Activated gamma-delta T cell treated with Interleukin-2 at 50 U/mL for 16 hours (primary cell): ENCODE measurements at regions not wholly inside any gene's neighbourhood (a gene's known extent, or its start where the extent isn't known, plus 50 kb on each side); places are given as distances from the start of the nearest gene placed in this dataset.
A peak's percentile ranks its signal among the peaks of the same experiment; 100 is the strongest.
"Not testable (repeated sequence)": the region's sequence is repeated elsewhere in the genome, so short reads cannot be mapped to it uniquely, and the experiment has no call there.

Source experiments
- DNase-seq: peaks from one replicate; pipeline ENCODE4 v3.0.0-alpha.2; 2020

DNA sequence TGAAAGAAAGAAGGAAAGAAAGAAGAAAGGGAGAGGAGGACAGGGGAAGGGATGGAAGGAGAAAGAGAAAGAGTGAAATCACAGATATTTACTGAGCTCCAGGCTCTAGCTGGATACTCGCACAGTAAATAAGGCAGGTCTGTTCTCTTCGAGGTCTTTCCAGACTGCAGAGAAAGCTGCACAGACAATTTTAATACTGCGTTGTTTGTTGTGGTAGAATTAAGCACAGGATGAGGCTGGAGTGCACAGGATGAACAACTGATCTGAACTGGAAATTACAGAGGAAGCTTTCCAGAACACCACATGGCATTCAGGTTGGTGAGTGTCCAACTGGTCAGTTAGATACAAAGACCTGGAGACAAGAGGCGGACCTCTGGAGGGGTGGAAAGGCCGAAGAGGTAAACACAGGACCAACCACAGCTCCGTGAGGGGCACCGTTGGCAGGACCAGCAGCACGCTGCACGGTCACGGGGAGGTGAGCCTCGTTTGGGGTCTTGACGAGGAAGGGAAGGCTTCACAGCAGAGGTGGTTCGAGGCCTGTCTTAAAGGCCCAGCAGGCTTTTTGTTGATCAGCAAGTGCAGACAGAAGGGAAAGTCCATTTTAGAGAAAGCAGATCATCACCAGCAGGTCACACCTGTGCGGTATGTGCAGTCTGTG, 121.7 kb downstream of the ATP6V0E2 start:
- DNase-seq: not testable (repeated sequence)

DNA sequence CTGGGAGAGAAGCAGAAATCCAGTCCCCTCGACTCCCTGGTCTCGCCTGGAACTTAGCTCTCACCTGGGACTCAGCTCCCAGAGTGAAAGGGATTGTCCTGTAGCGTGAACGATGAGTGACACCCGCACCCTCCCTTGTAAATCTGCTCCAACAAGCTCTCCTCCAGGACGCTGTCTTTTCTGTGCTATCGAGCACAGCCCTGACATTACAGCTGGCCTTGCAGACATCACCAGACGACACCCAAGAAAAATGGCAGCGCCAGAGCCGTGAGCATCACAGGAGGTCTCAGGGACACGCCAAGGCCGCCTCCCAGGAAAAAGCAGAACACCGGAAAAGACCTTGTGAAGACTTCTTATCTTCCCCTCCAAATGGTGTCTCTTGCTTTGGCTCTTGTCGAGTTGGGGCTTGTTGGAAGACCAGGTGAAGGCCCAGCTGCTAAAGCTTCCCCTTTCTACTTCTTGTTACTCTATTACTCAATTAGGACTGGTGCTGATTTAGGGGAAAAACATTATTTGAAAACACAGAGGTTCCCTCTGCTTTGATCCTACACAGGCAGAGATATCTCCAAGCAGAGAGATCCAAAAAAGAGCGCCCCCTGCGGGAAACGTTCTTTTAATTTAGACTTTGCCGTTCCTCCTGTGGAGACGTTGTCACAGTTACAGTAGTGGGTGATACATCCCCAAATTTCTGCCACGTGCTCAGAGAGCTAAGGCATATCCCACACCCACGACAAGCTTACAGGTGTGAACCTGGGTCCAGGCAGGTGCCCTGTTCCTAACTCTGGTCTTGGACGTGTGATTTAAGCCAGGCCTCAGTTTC, 127.2 kb downstream of the ATP6V0E2 start:
- DNase-seq: peak; percentile 4

DNA sequence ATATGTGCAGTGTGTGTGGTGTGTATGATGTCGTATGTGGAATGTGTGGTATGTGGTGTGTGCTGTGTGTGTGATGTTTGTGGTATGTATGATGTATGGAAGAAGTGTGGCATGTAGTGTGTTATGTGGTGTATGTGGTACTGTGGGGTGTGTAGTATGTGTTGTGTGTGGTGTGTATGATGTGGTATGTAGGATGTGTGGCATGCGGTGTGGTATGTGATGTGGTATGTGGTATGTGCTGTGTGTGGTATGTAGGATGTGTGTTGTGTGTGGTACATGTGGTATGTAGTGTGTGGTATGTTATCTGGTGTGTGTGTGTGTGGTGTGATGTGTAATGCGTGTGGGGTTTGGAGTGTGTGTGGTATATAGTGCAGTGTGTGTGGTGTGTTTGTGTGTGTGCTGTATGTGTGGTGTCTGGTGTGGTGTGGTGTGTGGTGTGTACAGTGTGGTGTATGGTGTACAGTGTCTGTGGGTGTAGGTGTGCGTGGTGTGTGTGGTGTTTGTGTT, 129.6 kb downstream of the ATP6V0E2 start:
- no peak for DNase-seq

DNA sequence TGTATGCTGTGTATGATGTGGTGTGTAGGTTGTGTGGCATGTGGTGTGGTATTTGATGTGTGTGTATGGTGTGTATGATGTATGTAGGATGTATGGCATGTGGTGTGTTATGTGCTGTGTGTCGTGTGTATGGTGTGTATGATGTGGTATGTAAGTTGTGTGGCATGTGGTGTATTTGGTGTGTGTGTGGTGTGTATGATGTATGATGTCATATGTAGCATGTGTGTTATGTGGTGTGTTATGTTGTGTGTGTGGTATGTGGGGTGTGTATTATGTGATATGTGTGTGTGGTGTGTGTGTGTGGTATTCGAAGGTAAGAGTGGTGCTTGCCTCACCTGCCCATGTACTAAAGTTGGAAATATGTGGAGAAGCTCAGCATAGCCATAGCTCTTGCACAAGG, 130.2 kb downstream of the ATP6V0E2 start:
- not testable (repeated sequence) for DNase-seq

DNA sequence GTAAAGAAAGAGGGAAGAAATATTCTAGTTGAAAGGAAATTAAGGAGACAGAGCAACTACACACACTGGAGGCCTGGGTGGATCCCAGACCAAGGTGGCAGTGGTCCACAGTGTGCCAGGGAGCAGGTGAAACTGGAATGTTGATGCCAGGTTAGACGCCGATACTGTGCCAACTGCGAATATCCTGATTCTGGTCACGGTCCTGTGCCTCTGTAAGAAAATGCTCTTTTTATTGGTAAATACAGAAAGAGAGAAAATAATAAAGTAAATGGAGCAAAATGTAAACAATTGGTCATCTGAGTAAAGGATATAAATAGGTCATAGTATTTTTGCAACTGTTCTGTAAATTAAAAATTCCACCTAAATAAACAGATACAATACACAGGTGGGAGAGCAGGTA, 131.1 kb downstream of the ATP6V0E2 start:
- not testable (repeated sequence) for DNase-seq

DNA sequence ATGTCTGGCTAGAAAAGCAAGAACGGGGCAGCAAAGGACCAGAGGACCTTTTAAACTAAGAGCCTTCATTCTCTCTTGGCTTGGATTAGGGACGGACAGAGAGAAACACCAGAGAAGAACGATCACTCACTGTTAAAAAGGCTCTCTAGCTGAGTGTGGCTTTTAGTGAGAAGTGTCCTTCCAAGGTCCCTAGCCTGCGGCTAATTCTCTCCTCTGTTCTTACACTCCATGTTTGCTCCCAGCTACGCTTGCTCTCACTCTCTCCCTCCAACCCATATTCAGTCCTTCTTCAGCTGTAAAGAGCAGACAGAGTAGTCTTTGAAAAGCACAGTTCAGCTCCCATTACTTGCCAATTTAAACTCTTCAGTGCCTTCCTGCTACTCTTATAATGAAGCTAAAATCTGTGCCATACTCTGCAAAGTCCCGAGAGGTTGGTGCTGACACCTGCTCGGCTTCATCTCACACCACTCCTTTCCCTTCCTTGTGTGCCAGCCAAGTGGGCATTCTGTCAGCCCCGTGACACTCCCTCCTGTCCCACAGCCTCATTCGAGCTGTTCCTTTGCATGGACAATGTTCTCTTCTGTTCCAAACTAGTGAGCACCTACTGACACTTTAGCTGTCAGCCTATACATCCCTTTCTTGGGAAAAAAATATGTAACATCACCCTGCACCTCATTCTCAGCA, 136.0 kb downstream of the ATP6V0E2 start:
- not testable (repeated sequence) for DNase-seq

DNA sequence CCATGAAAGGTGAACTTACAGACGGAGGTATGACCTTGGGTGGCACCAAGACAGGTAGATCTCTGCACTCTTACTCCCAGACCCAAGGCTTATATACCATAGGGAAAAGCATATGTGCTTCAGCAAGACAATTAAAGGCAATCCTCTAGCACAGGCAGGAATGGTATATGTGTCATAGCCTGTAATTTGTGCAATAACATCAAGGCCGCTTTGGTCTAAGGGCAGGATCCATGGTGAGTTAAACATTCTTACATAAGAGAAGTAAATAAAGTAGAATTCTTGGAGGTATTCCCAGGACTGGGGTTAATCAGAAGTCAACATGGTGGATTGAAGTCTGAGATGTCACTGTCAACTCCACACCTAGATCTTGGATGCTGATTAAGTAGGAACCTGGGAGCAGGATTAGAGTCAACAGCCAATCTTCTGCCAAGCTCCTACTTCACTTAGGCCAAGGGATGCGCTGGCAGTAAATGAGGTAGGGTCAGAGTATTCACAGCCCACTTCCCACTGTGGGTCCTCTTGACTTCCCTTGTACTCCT, 143.0 kb downstream of the ATP6V0E2 start:
- DNase-seq: not testable (repeated sequence)

DNA sequence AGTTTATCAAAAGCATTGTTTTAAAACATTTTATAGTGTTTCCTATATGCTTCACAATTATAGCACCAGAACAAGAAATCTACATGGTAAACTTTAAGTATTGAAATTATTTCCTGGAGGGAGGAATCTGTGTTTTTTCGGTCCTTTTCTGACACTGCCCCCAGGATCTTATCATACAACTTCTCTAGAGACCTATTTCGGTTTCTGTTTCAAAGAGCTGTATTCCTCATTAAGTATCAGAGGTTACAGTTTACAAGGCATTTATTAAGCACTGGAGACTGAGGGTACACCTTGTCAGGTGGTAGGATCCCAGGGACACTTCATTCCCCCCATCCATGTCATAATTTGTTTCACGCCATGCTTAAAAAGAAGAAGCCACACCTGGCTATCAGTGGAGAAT, 146.4 kb downstream of the ATP6V0E2 start:
- not testable (repeated sequence) for DNase-seq

DNA sequence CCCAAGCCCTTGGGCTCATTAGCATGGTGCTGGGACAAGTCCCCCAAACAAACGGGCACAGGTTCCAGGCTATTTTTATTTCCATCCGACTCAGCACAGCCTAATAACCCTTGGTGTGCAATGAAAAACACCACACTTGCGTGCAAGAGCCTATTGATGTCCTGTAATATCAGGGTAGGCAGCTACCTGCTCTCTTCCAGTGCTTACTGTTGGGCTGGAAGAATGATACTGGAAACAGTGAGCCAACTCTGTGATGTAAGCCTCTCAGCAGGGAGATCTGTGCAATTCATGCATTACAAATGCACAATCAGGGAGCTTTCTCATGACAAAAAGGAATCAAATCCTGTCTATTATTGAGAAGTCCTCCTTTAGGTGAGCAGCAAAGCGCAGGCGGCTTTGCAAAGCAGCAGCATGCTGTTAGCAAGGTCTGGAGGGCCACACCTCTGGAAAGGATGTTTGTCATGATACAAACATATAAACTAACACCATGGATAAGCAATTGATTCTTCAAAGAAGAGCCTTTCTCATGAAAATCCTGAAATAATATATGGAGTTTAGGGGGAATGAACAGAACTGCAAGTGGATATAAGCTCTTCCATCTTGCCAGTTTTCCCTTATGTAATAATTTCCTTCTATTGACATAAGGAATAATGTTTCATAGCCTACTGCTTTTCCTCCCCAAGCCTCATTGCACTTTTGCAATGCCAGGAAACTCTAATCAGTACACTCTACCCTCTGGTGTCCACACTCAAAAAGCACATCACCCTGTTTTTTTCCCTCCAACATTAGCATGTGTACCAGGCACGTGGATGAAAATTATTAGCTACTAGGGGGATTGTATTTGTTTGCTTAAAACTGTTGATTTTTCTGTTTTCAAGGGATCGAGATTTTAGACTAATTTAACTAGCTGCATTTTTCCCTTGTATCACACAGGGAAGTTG, 151.1 kb downstream of the ATP6V0E2 start:
- not testable (repeated sequence) for DNase-seq

DNA sequence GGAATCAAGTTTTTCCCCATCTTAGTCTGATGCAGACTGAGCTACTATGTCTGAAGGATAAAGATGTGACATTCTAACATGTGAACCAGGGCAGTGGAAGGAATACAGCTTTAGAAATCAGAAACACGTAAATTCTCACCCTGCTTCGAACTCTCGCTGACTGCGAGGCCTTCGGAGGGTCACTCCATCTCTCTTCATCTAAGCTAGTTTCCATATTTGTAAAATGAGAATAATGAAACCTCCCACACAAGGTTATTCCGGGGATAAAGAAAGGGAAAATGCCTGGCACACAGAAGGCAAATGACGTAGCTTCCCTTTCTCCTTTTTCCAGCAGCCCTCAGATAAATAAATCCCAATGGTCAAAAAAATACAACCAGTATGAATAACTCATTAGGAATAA, 152.0 kb downstream of the ATP6V0E2 start:
- not testable (repeated sequence) for DNase-seq

DNA sequence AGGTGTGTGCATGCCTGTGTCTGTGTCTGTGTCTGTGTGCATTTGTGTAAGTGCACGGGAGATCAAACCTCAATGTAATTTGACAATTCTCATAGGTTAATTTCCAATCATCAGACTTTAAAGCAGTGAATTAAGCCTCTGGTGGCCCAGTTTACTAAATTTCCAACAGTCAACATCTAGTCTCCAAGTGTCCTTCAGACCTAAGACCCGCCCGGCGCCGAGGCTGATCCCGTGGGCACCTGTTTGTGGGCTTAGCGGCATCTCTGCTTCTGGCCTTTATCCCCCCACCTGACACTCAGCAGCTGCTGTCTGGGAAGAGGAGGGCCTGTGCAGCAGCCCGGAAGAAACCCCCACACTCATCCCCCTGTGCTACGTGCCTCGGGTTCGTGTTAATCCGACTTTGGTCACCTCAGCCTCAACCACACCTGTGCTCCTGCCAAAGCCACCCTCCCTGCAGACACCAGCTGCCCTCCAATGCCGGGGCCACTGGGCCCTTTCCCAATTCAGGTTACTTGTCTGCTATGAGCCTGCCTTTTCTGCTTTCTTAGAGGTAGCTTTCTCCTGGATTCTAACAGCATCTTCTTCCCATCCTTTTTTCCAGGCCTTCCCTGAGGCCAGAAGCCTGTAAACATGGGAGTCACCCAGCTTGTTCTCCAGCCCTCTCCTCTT, 154.7 kb downstream of the ATP6V0E2 start:
- DNase-seq: not testable (repeated sequence)

DNA sequence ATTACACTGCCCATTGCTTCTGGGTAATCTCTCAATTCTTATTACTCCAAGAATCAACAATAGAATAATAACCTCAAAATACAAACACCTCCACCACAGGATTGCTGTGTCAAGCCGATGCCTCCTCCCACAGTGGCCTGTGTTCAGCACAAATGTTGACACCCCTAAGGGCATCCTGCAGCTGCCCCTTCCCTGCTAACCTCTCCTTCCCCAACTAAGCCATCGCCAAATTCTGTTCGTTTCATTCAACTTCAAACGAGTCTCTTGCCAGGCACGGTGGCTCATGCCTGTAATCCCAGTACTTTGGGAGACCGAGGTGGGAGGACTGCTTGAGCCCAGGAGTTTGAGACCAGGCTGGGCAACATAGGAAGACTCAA, 155.2 kb downstream of the ATP6V0E2 start:
- not testable (repeated sequence) for DNase-seq

DNA sequence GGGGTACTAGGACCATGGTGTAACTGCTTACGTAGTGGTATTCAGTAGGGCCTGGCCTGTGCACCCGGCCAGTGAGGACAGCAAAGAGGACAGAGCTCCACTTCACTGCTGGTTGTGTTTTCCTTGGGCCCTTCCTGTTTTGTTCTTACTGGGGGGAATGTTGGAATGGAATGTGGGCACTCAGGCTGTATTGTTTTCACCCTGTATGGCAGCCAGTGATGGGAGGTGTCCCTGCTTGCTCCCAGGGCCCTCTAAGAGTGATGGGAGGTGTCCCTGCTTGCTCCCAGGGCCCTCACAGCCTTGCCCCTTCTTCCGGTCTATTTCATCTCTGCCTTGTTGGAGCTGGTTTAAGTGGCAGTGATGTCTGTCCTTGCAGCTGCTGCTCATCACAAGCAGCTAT, 158.0 kb downstream of the ATP6V0E2 start:
- not testable (repeated sequence) for DNase-seq

DNA sequence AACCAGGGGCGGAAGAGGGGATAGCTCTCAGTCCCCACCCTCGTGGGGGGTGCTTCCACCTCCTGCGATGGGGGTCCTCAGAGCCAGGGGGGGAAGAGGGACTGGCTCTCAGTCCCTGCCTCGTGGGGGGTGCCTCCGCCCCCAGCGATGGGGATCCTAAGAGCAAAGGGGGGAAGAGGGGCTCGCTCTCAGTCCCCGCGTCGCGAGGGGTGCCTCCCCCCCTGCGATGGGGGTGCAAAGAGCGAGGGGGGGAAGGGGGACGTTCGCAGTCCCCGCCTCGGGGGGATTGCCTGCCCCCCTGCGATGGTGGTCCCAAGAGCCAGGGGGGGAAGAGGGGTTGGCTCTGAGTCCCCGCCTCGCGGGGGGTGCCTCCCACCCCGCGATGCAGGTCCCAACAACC, 159.9 kb downstream of the ATP6V0E2 start:
- not testable (repeated sequence) for DNase-seq

DNA sequence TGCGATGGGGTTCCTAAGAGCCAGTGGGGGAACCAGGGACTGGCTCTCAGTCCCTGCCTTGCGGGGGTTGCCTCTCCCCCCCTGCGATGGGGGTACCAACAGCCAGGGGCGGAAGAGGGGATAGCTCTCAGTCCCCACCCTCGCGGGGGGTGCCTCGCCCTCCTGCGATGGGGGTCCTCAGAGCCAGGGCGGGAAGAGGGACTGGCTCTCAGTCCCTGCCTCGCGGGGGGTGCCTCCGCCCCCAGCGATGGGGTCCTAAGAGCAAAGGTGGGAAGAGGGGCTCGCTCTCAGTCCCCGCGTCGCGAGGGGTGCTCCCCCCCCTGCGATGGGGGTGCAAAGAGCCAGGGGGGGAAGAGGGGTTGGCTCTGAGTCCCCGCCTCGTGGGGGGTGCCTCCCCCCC, 162.0 kb downstream of the ATP6V0E2 start:
- not testable (repeated sequence) for DNase-seq

DNA sequence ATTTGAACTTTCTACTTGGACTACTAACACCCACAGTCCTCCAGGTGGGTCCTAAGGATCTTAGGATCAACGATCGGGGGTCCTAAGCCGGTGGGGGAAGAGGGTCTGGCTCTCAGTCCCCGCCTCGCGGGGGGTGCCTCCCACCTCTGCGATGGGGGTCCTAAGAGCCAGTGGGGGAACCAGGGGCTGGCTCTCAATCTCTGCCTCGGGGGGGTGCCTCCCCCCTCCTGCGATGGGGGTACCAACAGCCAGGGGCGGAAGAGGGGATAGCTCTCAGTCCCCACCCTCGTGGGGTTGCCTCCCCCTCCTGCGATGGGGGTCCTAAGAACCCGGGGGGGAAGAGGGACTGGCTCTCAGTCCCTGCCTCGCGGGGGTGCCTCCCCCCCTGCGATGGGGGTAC, 165.3 kb downstream of the ATP6V0E2 start:
- not testable (repeated sequence) for DNase-seq

DNA sequence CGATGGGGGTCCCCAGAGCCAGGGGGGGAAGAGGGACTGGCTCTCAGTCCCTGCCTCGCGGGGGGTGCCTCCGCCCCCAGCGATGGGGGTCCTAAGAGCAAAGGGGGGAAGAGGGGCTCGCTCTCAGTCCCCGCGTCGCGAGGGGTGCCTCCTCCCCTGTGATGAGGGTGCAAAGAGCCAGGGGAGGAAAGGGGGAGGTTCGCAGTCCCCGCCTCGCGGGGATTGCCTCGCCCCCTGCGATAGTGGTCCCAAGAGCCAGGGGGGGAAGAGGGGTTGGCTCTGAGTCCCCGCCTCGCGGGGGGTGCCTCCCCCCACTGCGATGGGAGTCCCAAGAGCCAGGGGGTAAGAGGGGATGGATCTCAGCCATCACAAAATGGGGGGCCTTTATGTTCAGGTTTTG, 168.5 kb downstream of the ATP6V0E2 start:
- not testable (repeated sequence) for DNase-seq

DNA sequence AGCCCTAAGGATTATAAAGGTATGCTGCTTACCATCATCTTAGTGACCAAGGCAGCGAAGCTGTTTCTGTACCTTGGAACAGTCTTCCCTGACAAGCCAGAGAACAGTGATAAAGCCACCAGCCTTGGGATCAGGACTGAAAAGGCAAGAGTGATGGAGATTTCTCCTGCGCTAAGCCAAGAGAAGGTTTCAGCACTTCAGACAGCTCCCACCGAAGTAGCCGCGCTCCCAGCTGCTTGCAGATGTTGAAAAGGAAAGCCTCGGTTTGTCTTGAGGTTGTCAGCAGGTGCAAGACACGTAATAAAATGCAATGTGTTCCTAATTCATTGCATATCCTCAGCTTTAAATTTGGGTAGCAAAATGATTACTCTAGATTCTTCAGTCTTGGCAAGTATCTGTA, 171.0 kb downstream of the ATP6V0E2 start:
- DNase-seq: not testable (repeated sequence)

DNA sequence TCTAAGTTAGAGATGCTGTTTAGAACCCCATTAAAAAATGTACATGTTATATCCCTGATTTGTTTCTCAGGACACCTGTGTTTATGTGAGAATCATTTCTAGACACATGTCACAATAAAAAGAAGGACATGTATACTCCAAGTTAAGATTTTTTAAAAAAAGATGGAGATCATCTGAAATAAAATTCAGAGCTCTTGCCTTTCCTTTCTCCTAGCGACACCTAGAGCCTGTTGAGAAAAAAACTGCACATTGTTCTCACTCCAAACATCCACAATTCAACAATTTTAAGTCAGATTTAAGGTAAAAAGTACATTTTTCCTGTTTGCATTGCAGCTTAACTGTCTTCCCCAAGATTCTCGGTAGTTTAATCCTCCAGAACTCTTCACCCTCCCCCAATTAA, 171.8 kb downstream of the ATP6V0E2 start:
- DNase-seq: not testable (repeated sequence)

DNA sequence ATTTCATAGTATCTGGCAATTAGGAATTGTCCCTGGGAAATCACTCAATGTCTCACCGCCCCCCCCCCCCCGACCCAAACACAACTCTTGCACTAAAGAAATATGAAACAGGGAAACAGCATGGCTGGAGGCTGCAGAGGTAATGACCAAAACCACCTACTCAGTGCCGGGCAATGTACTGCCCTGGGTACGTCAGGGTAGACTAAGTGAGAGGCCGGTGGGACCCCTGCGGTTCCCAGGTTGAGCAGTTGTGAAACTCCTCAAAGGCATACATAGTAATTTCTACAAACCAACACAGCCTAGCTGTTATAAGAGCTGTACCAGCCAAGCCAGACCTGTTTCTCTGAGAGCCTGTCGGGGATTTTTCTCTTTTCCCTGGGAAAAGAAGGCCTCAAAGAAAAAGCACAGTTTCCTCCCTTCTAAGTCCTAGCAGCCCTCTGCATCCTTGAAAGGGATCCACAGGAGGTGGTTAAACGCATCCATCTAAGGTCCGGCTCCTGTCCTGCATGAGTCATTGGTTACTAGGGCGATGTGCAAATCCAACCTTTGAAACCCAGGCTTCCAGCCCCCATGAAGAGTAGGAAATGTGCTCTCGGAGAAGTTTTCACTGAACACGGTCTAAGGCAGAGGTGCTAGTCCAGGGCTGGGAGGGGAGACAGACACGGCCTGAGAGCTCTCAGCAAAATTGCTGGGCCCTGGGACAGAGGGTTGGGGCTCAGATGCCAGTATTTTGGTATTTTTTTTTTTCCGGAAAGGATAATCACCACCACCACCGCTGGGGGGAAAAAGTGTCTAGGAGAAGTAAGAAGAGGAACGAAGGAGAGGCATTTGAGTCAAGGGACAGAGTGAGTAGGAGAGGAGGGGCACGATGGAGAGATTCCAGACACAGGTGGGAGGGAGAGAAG, 172.8 kb downstream of the ATP6V0E2 start:
- not testable (repeated sequence) for DNase-seq
